T1000 (cell line): ENCODE measurements at regions not wholly inside any gene's neighbourhood (a gene's known extent, or its start where the extent isn't known, plus 50 kb on each side); places are given as distances from the start of the nearest gene placed in this dataset.
A peak's percentile ranks its signal among the peaks of the same experiment; 100 is the strongest.
"Not testable (repeated sequence)": the region's sequence is repeated elsewhere in the genome, so short reads cannot be mapped to it uniquely, and the experiment has no call there.

Experiments used
- DNase-seq: peaks from one replicate; lab custom pipeline; 2025; ENCODE audit warnings: mixed read lengths; lab: John Stamatoyannopoulos, UW

DNA sequence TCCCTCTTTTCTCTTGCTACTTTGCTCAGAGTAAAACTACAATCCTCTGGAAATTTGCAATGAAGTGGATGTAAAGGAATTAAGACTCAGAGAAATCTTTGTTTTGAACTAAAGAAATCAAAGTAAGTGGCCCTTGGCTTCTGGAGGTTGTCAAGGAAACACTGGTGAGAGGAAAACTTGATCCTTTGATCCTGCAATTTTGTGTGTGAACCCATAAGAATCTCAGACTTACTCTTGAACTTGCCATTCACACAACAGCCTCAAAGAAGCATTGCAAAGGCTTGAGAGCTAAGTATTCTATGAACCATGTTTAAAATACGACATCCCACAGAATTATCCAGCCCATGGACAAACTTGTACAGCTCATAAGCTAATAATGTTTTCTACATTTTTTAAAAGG lies 827.5 kb downstream of the TAF11L14 start:
- DNase-seq: no peak

DNA sequence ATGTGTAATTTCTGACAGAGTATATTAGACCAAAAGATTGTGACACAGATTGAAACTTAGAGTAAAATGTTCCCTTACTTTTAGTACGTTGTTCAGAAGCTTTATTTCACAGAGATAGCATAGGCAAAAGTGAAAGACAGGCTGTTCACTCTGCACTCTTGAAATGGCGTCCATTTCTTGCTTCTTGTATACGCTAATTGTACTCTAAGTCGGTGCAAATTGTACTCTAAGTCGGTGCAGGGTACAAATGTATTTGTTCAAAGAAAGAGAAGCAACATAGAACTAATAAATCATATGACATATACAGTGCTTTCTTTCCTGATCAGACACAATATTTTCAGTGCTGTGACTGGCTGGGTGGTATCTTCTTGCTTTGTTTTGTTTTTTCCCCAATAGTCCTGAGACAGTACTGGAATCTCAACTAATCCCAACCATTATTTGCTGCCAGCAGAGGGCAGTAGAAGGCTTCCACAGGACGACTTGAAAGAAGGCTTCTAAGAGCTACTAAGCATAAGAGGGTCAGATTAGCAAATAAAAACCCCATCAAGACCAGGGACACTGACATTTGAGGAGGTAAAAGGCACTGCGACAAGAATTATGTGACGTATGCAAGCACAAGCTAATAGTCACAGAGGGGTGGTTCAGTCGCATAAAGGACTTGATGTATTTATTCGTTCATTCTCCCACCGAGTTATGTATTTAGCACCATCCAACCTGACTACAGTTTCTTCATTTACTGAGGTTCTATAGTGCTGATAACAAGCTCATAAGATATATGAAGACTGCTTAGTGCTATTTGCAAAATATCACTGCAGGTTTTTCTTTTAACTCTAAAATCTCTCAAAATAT lies 831.8 kb downstream of the TAF11L14 start:
- peak; percentile 19 for DNase-seq

DNA sequence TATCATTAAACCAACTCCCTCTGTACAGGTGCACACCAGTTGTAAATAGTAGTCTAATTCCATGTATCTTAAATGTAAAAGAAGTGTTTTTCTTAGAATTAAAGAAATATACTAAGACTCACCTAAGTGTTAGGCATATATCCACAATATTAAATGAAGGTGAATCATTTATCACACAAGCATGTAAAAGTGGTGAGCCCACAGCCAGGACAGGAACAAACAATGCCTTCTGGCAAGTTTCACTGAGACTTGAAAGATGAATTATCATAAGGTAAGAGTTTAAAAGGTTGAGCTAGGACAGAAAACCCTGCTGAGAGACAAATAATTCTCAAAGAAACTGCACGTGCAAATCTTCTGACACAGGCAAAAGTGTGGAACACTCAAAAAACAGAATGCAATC lies 832.5 kb downstream of the TAF11L14 start:
- no peak for DNase-seq

DNA sequence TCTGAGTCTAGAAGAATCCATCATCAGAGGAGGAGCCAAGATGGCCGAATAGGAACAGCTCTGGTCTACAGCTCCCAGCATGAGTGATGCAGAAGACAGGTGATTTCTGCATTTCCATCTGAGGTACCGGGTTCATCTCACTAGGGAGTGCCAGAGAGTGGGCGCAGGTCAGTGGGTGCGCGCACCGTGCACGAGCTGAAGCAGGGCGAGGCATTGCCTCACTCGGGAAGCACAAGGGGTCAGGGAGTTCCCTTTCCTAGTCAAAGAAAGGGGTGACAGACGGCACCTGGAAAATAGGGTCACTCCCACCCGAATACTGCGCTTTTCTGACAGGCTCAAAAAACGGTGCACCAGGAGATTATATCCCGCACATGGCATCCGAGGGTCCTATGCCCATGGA lies 837.5 kb downstream of the TAF11L14 start:
- not testable (repeated sequence) for DNase-seq

DNA sequence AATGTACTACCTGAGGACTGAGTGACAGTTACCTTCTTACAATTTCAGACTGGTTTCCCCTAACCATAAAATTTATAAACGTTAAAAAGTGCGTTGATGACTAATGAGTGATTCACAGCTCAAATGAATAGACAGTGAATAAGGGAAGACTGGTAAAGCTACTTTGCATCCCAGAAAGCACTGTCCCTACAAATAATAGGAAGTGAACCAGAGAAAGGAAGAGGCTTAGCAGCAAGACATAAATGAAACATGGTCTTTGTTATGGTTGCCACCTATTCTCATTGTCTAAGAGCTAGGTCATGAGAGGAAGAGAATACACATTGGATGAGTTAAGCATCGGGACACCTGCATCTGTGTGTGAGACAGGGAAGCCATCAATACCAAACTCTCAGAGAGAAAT lies 849.2 kb downstream of the TAF11L14 start:
- DNase-seq: no peak

DNA sequence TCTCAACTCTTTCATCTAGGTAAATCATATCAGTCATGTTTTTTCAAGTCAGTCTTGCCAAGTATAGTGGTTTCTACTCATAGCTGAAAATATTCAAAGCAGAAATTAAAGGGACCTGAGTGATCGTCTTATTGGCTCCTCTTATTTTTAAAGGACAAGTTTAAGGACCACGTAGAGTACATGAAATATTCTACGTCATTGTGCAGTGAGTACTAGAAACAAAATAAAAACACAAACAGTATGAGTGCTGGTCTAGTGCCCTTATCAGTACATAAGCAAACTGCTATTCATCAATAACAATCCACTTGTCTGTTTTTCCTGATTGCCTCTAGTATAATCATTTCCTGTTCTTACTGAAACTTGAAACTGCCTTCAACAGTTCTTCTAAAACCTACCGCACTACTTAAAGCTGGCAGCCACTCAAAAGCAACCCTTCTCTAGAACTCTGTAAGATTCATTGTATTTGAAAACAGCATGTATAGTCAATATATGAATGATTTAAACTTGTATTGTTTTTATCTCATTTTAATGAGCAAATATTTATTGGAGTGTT lies 853.7 kb downstream of the TAF11L14 start:
- DNase-seq: no peak

DNA sequence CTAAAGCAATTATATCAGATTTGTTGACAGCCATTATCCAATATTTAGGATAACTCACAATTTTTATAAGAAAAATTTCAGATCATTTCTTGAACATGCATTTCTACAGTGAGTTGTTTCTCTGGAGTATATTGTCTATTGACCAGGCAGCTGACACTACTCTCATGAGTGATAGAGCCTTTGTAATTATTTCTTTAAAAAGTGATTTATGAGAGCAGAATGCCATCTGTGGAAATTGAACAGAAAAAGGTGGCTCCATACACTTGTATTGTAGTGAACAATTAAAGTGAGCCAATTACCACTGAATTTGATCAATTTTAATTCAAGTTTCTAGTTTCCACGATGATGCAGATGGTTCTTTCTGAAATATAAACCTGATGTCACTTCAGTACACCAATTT lies 855.4 kb downstream of the TAF11L14 start:
- DNase-seq: no peak

DNA sequence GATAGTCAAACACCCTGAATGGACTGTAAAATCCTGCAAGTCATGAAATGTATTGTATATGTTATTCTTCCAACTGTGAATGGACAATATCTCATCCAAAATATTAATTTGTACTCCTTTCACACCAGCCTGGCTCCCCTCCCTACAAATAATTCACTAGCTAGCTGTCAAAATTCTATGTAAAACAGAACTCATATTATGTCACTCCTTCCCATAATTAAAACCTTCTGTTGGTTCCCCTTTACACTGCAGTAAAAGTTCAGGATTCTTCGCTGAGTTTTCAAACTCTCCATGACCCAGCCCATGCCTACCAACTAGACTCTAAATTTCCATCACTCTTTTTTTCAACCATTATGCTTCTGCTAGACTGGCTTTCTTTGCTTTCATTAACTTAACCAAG lies 857.1 kb downstream of the TAF11L14 start:
- no peak for DNase-seq

DNA sequence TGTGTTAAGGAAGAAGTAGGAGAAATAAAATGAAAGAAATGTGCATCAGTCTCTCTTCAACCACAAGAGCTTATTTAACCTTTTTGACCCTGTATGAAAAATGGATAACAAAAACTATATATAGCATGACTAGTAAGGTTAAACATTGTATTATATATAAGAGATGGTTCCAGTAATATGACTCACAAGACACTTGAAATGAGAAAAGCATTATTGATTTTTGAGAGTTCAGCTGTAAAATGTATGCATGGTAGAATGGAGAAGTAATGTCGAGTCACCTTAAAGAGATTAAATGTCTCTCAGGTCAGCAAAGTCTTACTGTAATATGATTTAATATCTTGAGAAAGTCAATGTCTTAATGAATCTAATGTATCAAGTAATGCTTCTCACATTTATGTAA lies 860.9 kb downstream of the TAF11L14 start:
- no peak for DNase-seq

DNA sequence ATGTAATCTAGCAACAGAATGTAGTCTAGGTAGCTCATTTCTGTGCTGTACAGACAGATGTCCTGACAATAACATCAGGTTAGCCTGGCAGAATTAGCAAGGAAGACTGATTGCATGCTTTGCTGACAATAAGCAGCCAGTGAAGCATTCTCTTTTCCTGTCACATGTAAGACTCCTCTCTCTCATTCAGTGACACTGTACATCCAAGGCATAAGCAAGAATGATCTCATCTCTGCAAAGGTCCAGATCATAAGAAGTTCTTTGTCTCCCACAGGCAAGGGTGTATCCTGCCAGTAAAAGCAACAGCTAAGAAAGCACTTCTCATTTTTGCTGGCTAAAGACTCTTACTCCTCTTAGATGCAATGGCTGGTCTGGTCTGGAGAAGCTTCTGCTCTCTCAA lies 861.8 kb downstream of the TAF11L14 start:
- no peak for DNase-seq

DNA sequence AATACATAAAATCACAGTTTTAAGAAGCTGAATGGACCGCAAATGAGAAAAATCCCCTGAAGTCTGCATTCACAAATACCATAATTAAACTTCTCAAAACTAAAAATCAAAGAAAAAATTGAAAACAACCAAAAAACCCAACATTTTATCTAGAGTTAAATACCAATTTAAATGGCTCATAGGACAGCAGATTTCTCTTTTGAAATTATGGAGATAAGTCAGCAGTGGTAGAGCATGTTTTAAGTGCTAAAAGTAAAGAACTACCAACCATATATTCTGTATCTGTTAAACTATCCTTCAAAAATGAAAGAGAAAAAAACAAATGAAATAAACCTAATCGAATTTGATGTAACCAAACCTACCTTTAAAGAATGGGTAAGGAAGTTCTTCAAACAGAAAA lies 862.8 kb downstream of the TAF11L14 start:
- DNase-seq: no peak

DNA sequence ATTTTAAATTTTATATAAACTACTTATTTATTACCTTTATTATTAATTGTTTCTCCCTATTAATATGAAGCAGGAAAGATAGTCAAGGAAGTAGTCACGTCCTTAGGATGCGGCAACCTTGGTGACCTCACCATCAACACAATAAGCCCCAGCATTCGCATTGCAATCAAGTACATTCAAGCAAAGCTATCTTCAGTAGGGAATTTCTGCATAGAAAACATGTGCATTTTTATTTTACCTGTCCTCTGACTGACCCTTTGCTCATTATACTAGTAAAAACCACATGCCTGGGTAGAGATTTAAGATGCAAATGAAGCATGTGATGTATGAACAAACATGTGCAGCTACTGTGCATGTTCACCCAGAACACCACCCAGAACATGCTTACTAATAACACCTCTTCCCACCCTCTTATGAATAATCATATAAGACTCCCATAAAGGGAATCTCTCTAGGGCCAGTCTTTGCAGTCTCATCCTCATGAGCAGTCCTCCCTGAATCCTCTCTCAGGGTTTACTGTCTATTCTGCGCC lies 869.6 kb downstream of the TAF11L14 start:
- no peak for DNase-seq

DNA sequence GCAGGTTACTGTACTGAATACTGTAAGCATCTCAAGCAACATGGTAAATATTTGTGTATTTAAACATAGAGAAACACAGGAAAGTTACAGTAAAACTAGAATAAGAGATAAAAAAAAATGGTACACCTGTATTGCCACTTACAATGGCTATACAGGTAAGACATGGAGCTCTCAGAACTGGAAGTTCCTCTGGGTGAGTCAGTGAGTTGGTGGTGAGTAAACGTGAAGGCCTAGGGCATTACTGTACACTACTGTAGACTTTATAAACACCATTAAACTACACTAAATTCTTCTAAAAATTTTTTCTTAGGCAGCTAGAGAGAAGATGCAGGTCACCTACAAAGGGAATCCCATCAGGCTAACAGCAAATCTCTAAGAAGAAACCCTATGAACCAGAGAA lies 872.9 kb downstream of the TAF11L14 start:
- no peak for DNase-seq

DNA sequence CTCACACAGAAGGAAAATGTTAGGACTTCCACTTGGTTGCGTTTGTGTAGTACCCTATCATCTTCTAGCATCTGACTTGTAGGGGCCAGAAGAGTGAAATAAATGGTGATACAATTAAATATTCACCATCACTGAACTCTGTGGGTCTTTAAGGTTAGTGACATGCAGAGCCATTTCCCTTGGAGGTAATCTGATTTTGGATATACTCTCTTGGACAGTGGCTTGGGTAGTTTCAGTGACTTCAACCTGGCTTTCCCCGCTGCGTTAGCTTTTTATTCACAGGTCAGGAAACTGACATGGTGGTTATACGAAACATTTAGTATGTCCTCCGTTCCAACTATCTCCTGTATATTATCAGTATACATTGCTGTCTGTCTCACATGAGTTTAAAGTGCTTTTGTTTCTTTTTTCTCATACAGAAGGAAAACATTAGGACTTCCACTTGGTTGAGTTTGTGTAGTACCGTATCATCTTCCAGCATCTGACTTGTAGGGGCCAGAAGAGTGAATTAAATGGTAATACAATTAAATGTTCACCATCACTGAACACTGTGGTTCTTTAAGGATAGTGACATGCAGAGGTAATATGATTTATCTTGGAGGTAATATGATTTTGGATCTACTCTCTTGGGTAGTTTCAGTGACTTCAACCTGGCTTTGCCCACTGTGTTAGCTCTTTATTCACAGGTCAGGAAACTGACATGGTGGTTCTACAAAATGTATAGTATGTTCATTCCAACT lies 883.6 kb downstream of the TAF11L14 start:
- no peak for DNase-seq

DNA sequence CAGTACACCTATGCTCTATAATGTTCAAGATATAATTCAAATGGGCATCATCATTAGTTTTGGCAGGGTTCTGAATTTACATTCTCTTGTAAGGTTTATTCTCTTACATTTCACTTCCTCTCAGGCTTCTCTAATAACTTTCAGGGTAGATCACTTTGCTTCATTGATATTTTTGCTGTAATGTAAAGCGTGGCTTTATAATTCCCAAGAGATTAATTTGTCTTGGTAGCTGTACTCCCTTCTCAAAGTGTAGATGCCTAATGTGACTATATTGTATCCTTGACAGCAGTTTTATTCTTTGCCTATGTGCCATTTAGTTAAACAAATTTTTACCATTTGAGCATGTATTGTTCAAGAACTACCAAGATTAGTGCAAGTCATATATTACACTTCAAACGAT lies 889.1 kb downstream of the TAF11L14 start:
- DNase-seq: no peak

DNA sequence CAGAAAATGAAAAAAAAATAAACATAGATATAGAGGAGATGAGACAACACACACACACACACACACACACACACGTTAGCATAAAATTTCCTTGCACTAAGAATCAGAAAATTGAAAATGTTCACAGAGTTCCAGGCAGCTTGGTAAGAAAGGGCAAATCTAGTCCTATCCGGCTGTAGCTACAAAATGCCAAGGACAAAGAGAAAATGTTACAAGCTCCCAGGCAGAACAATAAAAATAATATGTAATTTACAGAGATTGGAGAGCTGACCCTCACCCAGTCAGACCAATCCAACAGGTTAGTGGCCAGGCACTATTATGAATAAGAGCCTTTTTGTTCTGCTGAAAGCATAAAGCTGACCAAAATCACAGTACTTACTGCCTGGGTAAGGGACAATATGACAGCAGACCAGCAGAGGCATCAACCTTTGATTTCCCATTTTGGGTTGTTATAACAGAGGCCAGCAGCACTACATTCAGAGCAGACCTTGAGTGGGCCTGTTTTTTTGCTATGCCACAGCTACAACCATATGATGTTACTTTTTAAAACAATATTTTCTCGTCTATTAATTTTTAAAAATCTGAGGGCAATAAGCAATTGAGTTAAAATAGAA lies 892.6 kb downstream of the TAF11L14 start:
- no peak for DNase-seq

DNA sequence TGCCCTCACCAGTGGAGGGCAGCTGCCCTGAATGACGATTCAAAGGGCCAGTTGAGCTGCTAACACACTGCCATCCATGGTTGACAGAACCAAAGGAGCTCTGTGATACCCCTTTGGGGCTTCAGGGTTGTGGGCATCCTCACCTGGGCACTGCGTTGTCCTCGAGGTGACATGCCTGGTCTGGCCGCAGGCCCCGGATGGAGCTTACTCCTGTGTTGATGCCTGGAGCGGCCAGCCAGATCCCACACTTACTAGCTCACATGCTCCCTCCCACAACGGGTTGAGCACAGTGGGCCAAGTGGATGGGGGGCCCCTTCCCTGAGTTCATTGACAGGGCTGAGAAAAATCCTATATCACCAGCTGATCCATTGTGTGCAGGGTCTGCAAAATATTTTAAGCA lies 898.9 kb downstream of the TAF11L14 start:
- no peak for DNase-seq

DNA sequence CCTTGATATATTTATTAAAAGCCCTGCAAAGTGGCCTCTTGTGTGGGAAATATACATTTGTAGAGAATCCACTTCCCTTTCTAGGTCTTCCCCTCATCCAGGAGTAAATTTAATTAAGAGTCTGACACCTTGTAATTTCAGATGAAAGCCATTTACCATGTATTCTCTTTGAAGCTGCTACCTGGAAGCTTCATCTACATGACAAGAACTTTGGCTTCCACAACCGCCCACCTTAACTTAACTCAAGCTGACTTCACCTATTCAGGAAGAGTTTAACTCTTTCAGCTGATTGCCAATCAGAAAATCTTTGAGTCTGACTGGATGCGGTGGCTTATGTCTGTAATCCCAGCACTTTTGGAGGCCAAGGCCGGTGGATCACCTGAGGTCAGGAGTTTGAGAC lies 899.9 kb downstream of the TAF11L14 start:
- no peak for DNase-seq

DNA sequence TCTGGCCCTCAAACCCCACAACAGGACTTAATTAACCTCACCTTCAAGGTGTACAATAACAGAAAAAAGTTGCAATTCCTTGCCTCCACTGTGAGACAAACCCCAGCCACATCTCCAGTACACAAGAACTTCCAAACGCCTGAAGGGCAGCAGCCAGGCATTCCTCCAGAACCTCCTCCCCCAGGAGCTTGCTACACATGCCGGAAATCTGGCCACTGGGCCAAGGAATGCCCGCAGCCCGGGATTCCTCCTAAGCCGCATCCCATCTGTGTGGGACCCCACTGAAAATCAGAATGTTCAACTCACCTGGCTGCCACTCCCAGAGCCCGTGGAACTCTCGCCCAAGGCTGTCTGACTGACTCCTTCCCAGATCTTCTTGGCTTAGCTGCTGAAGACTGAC lies 901.5 kb downstream of the TAF11L14 start:
- DNase-seq: not testable (repeated sequence)

DNA sequence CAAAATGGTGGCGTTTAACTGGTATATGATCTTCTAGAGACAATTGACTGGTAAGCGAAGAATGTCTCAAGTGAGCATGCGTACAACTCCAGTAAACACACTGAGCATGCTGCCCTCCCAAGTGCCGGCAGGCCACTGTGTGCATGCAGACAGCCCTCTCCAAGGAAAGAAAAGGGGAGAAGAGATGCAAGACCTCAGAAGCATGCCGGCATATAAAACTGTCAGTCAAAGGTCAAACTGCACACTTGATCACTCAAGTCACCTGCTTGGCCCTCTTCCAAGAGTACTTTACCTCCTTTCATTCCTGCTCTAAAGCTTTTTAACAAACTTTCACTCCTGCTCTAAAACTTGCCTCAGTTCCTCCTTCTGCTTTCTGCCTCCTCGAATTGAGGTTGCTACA lies 910.2 kb downstream of the TAF11L14 start:
- no peak for DNase-seq

DNA sequence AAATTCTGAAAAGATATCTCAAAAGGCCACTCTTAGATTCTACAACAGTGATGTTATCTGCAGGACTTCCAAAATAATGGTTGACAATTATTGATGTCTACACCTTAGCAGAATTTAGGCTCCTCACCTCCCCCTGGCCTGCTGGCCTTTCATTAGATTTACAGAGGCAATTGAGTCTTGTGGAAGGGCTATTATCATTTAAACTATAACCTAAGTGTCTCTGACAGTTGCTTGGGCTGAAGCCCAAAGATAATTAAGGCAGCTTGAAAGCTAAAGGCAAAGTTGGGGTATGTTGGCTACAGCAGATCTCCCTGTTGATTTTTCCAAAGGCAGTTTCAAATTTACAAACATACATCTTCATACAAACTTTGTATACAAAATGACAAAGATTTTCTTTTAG lies 912.3 kb downstream of the TAF11L14 start:
- DNase-seq: no peak

DNA sequence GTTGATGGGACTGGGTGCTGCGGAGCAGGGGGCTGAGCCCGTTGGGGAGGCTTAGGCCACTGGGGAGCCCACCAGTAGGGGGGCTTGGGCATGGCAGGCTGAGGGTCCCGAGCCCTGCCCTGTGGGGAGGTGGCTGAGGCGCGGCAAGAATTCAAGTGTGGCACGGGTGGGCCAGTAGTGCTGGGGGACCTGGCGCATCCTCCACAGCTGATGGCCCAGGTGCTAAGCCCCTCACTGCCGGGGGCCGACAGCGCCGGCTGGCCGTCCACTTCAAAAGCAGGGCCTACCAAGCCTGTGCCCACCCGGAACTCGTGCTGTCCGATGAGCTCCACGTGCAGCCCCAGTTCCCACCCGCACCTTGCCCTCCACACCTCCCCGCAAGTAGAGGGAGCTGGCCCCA lies 917.5 kb downstream of the TAF11L14 start:
- DNase-seq: no peak

DNA sequence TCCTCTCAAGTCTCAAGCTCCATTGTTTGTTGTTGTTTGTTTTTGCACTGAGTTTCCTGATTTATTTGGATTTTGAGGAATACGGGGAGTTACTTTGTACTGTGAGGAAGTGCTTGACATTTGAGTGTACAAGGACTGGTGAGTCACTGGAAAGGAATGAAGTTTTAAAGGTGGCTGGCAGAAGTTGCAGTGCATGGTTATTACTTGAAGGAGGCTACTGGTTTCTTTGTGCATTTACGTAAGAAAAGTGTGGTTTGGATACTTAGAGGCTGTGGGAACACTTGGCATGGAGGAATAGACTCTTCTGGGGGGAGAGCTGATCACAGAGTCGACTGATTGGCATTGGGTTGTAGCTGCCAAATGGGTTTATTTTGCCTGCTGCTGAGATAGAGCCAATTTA lies 919.0 kb downstream of the TAF11L14 start:
- DNase-seq: peak; percentile 29
